Lower leg skin (tissue), 3 donors: ENCODE measurements at regions not wholly inside any gene's neighbourhood (a gene's known extent, or its start where the extent isn't known, plus 50 kb on each side); places are given as distances from the start of the nearest gene placed in this dataset.

Experiments
- CTCF ChIP-seq, 3 donors: fragments of 450-650 bp; IDR thresholded peaks; one replicate each; pipeline ENCODE4 v1.5.1; 2016; ENCODE audit warnings: antibody characterized with exemption in 3 of 3, mild to moderate bottlenecking in 3 of 3, moderate library complexity in 2 of 3
- POLR2A ChIP-seq, 2 donors: fragments of 450-650 bp; IDR thresholded peaks; one replicate each; pipeline ENCODE4 v1.6.1; 2016 to 2017; ENCODE audit warnings: antibody characterized with exemption in 2 of 2, mild to moderate bottlenecking in 1 of 2, moderate library complexity in 1 of 2

DNA sequence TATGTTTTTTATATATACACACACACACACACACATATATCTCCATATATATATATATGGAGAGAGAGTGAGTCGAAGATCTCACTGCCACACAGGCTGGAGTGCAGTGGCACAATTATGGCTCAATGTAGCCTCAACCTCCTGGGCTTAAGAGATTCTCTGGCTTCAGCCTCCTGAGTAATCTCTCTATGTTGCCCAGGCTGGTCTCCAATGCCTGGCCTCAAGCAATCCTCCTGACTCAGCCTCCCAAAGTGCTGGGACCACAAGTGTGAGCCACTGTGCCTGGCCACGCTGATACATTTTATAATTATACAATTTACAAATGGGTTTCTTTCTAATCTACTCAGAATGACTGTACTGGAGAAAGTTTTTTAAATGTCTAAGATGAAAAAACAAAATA lies 664.2 kb downstream of the PTPRC start:
- TF ChIP-seq CTCF (IDR thresholded peaks at IDR 0.05), result no peak
- TF ChIP-seq POLR2A (IDR thresholded peaks at IDR 0.05), result no peak
